Mucosa of descending colon (tissue), 3 donors: ENCODE measurements at regions not wholly inside any gene's neighbourhood (a gene's known extent, or its start where the extent isn't known, plus 50 kb on each side); places are given as distances from the start of the nearest gene placed in this dataset.

Experiments used
- ATAC-seq: fragments of 200-7000 bp; cut with Tn5 transposase; one replicate; pipeline ENCODE4 v1.9.1; 2020; ENCODE audit warnings: mild to moderate bottlenecking, moderate library complexity
- DNase-seq, 3 donors: peaks; one replicate each; pipeline ENCODE4 v3.0.0-alpha.2; 2020
- H3K36me3 ChIP-seq: fragments of 200-600 bp; one replicate; pipeline ENCODE4 v1.8.0; 2021; ENCODE audit warnings: low read depth, mild to moderate bottlenecking
- H3K4me1 ChIP-seq: fragments of 200-600 bp; one replicate; pipeline ENCODE4 v1.8.0; 2021; ENCODE audit warnings: low read depth, mild to moderate bottlenecking
- H3K4me3 ChIP-seq: fragments of 200-600 bp; one replicate; pipeline ENCODE4 v1.8.0; 2021; ENCODE audit warnings: mild to moderate bottlenecking
- H3K9me3 ChIP-seq: fragments of 200-600 bp; one replicate; pipeline ENCODE4 v1.8.0; 2021; ENCODE audit warnings: mild to moderate bottlenecking
- intact Hi-C, 2 donors: fragments of 100-400 bp; cut with DNase I in 1 of 2; cut with micrococcal nuclease in 1 of 2; formaldehyde crosslinking; loops; one replicate each; pipeline versions ENCODE4 v1.11.0 to v1.11.1; 2022; cut with DNase I, micrococcal nuclease
- TF ChIP-seq, protein P1 (sequence below): fragments of 200-600 bp; IDR thresholded peaks from one replicate; pipeline ENCODE4 v1.8.0; 2022; ENCODE audit warnings: antibody characterized with exemption, mild to moderate bottlenecking
- donor health status: DM: no; HTN: no; CAD: no; lungs with moderate emphysema.
- donor health status: DM: no; HTN: no; CAD: no.
- donor health status: DM: no; HTN: yes; CAD: no.

- ATAC-seq (no peak), DNase-seq (no peak)
- Histone ChIP-seq H3K4me1 (no peaks in the 10 kb centered on the region), H3K4me3 (no peak overlapping the region), H3K9me3 (no peaks in the 10 kb centered on the region), H3K36me3 (no peaks in the 10 kb centered on the region)
- intact Hi-C loops, result no loop called here
- TF ChIP-seq, protein P1, sequence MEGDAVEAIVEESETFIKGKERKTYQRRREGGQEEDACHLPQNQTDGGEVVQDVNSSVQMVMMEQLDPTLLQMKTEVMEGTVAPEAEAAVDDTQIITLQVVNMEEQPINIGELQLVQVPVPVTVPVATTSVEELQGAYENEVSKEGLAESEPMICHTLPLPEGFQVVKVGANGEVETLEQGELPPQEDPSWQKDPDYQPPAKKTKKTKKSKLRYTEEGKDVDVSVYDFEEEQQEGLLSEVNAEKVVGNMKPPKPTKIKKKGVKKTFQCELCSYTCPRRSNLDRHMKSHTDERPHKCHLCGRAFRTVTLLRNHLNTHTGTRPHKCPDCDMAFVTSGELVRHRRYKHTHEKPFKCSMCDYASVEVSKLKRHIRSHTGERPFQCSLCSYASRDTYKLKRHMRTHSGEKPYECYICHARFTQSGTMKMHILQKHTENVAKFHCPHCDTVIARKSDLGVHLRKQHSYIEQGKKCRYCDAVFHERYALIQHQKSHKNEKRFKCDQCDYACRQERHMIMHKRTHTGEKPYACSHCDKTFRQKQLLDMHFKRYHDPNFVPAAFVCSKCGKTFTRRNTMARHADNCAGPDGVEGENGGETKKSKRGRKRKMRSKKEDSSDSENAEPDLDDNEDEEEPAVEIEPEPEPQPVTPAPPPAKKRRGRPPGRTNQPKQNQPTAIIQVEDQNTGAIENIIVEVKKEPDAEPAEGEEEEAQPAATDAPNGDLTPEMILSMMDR, result no peak
Observed at GRCh38 chr13:68214691-68215415, 984.7 kb upstream of the PCDH9 start.

GRCh38 chr13:68199271-68199670 is 969.1 kb upstream of the PCDH9 start:
- Histone ChIP-seq H3K9me3 (no peaks in the 10 kb centered on the region), H3K4me1 (no peaks in the 10 kb centered on the region), H3K4me3 (no peak overlapping the region), H3K36me3 (no peaks in the 10 kb centered on the region)
- TF ChIP-seq, protein P1, result no peak
- intact Hi-C loops, result no loop called here
- ATAC-seq (no peak), DNase-seq (no peak)

GRCh38 chr13:68190818-68191217 is 960.7 kb upstream of the PCDH9 start:
- ATAC-seq (peak; percentile 47), DNase-seq (no peak)
- Histone ChIP-seq H3K9me3 (no peaks in the 10 kb centered on the region), H3K4me3 (no peak overlapping the region), H3K36me3 (no peaks in the 10 kb centered on the region), H3K4me1 (no peaks in the 10 kb centered on the region)
- TF ChIP-seq, protein P1, result no peak
- intact Hi-C loops, result no loop called here

DNA sequence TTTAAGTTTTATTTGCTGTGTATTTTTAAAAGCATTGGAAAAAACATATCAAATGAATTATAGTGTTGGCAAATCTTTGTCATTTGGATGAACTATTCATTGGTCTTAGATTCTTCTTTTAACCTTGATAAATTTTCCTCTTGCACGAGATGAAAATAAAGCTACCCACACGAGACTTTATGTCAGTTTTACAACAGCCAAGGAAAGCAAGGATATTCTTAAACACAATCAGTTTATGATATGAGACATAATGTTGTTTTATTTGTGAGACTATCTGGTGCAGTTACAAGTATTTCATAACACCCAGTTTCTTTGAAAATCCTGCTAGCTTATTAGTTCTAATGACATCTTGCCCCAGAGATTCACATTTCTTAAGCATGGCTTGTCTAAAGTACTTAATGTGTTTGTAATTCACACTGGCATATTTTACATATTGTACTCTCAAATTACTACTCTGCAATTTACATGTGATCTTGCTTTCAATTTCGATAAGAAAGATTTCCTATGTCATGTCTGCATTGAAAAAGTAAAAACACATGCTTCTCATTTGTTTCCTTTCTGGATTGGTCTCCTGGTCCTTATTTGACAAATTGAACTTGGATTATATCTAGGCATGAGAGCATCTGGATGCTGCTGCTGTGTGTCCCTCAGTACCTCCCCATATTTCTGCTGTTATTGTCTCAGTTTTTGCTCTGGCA is 955.5 kb upstream of the PCDH9 start:
- H3K9me3 ChIP-seq, result no peaks in the 10 kb centered on the region
- DNase-seq (no peak), ATAC-seq (no peak)
- intact Hi-C loops, result no loop called here
- H3K4me3 ChIP-seq, result no peak overlapping the region
- H3K36me3 ChIP-seq, result no peaks in the 10 kb centered on the region
- H3K4me1 ChIP-seq, result no peaks in the 10 kb centered on the region
- TF ChIP-seq, protein P1, result no peak

DNA sequence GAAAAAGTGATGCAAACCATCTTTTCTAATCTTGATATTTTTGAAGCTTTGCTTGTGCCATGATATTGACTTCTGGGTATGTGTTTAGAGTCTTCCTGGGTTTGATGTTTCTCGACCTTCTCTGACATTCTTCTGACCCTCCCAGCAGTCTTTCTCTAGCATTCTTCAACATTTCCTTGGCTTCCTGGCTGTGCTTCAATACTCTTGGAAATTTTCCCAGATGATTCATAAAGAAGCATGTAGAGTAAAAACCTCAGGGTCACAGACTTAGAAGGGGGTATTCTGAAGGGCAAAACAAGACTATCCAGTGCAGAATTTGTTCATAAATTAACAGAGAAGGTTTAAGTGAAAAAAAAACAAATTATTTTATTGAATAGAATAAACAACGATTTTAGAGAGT is 946.3 kb upstream of the PCDH9 start:
- intact Hi-C loops, result no loop called here
- no peak for DNase-seq
- TF ChIP-seq, protein P1, result no peak
- no peak overlapping the region for H3K4me3 ChIP-seq
- H3K9me3 ChIP-seq, result no peaks in the 10 kb centered on the region
- H3K36me3 ChIP-seq, result no peaks in the 10 kb centered on the region
- no peaks in the 10 kb centered on the region for H3K4me1 ChIP-seq
- ATAC-seq, result no peak
